22Rv1 (cell line): ENCODE measurements at regions not wholly inside any gene's neighbourhood (a gene's known extent, or its start where the extent isn't known, plus 50 kb on each side); places are given as distances from the start of the nearest gene placed in this dataset.

Experiments
- ZFX ChIP-seq: fragments of 450-650 bp; IDR thresholded peaks from 2 replicates; pipeline ENCODE4 v1.6.1; 2017; ENCODE audit warnings: antibody characterized with exemption, borderline replicate concordance
- TF ChIP-seq, protein P1 (sequence below): fragments of 450-650 bp; IDR thresholded peaks from 2 replicates; pipeline ENCODE4 v1.5.1; 2017; ENCODE audit warnings: mild to moderate bottlenecking

DNA sequence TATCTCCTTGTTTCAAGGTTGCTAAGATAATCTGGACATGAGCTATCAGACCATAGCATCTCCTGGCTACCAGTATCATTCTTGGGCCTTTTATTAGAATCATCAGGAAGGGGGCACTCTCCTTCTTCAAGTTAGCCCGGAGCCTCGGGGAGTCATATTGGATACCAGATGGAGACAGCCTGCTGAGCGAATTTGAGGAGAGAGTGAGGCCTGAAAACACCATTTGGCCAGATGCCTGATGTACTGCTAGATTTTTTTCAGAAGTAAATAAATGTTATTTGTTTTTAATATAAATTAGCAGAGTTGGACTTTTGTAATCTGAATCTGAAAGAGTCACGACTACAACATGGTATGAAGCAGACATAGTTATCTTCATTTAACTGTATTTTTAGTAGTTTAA, 848.6 kb downstream of the IGSF11 start:
- TF ChIP-seq, protein P1, sequence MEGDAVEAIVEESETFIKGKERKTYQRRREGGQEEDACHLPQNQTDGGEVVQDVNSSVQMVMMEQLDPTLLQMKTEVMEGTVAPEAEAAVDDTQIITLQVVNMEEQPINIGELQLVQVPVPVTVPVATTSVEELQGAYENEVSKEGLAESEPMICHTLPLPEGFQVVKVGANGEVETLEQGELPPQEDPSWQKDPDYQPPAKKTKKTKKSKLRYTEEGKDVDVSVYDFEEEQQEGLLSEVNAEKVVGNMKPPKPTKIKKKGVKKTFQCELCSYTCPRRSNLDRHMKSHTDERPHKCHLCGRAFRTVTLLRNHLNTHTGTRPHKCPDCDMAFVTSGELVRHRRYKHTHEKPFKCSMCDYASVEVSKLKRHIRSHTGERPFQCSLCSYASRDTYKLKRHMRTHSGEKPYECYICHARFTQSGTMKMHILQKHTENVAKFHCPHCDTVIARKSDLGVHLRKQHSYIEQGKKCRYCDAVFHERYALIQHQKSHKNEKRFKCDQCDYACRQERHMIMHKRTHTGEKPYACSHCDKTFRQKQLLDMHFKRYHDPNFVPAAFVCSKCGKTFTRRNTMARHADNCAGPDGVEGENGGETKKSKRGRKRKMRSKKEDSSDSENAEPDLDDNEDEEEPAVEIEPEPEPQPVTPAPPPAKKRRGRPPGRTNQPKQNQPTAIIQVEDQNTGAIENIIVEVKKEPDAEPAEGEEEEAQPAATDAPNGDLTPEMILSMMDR = no peak
- TF ChIP-seq ZFX = no peak
